GM23338 (cell line): ENCODE measurements at regions not wholly inside any gene's neighbourhood (a gene's known extent, or its start where the extent isn't known, plus 50 kb on each side); places are given as distances from the start of the nearest gene placed in this dataset.

ENCODE experiments used
- ATAC-seq: fragments of 200-7000 bp; cut with Tn5 transposase; 3 replicates; pipeline ENCODE4 v1.9.1; 2020
- DNase-seq: peaks from one replicate; pipeline ENCODE4 v3.0.0-alpha.2; 2015; ENCODE audit warnings: low spot score
- H2AFZ ChIP-seq: fragments of 200-600 bp; sonication (generic); 2 replicates; pipeline ENCODE4 v1.8.0; 2016; ENCODE audit warnings: antibody characterized with exemption, mild to moderate bottlenecking, moderate library complexity
- H3F3A ChIP-seq: fragments of 200-600 bp; sonication (generic); replicated peaks from 2 replicates; pipeline ENCODE4 v1.8.0; 2017; ENCODE audit warnings: antibody characterized with exemption, mixed run types, low read depth
- H3K27ac ChIP-seq: fragments of 200-600 bp; sonication (generic); 2 replicates; pipeline ENCODE4 v1.6.1; 2016; ENCODE audit warnings: low read depth
- H3K27me3 ChIP-seq: fragments of 200-600 bp; sonication (generic); 2 replicates; pipeline ENCODE4 v1.8.0; 2016; ENCODE audit warnings: mild to moderate bottlenecking, mixed run types, moderate library complexity; ENCODE audit not compliant: insufficient read depth
- H3K36me3 ChIP-seq: fragments of 200-600 bp; sonication (generic); 2 replicates; pipeline ENCODE4 v1.8.0; 2016; ENCODE audit warnings: mild to moderate bottlenecking; ENCODE audit not compliant: insufficient read depth
- H3K4me1 ChIP-seq: fragments of 200-600 bp; sonication (generic); 2 replicates; pipeline ENCODE4 v1.8.0; 2016; ENCODE audit warnings: mild to moderate bottlenecking, moderate library complexity; ENCODE audit not compliant: insufficient read depth
- H3K4me2 ChIP-seq: fragments of 200-600 bp; sonication (generic); 2 replicates; pipeline ENCODE4 v1.7.1; 2017; ENCODE audit warnings: mixed run types
- H3K4me3 ChIP-seq: fragments of 200-600 bp; sonication (generic); 2 replicates; pipeline ENCODE4 v1.6.1; 2016; ENCODE audit warnings: mixed run types
- H3K79me2 ChIP-seq: fragments of 200-600 bp; sonication (generic); replicated peaks from 2 replicates; pipeline ENCODE4 v1.8.0; 2017; ENCODE audit warnings: mild to moderate bottlenecking; ENCODE audit not compliant: insufficient read depth
- H3K9me2 ChIP-seq: fragments of 200-600 bp; sonication (generic); 2 replicates; pipeline ENCODE4 v1.8.0; 2017; ENCODE audit not compliant: insufficient read depth
- H4K20me1 ChIP-seq: fragments of 200-600 bp; sonication (generic); replicated peaks from 2 replicates; pipeline ENCODE4 v1.8.0; 2017; ENCODE audit warnings: mild to moderate bottlenecking; ENCODE audit not compliant: insufficient read depth
- H3K27ac Mint-ChIP-seq: 2 replicates; pipeline ENCODE4 v1.8.0; 2020; ENCODE audit warnings: inconsistent platforms, mild to moderate bottlenecking, moderate library complexity, mixed read lengths
- H3K27me3 Mint-ChIP-seq: 3 replicates; pipeline ENCODE4 v1.8.0; 2022; ENCODE audit warnings: low read depth, mild to moderate bottlenecking, moderate library complexity, mixed read lengths, inconsistent platforms; ENCODE audit not compliant: insufficient read depth, poor library complexity
- H3K36me3 Mint-ChIP-seq: 3 replicates; pipeline ENCODE4 v1.8.0; 2021; ENCODE audit warnings: low read depth, mild to moderate bottlenecking, inconsistent platforms, moderate library complexity, mixed read lengths
- H3K4me1 Mint-ChIP-seq: 3 replicates; pipeline ENCODE4 v1.8.0; 2020; ENCODE audit warnings: mild to moderate bottlenecking, inconsistent platforms, mixed read lengths
- H3K4me3 Mint-ChIP-seq: 3 replicates; pipeline ENCODE4 v1.8.0; 2021; ENCODE audit warnings: moderate library complexity, mild to moderate bottlenecking, inconsistent platforms, mixed read lengths
- H3K9me3 Mint-ChIP-seq: 3 replicates; pipeline ENCODE4 v1.8.0; 2020; ENCODE audit warnings: moderate library complexity, mild to moderate bottlenecking, inconsistent platforms, mixed read lengths
- CREB1 ChIP-seq: fragments of 250-450 bp; sonication (Bioruptor Pico); IDR thresholded peaks from 2 replicates; pipeline ENCODE4 v1.5.0; 2020; ENCODE audit warnings: low read depth, mild to moderate bottlenecking, moderate library complexity
- EZH2 ChIP-seq: fragments of 200-600 bp; sonication (generic); IDR thresholded peaks from one replicate; pipeline ENCODE4 v1.8.0; 2017; ENCODE audit warnings: antibody characterized with exemption, mild to moderate bottlenecking, low read depth; ENCODE audit not compliant: unreplicated experiment
- JUNB ChIP-seq: IDR thresholded peaks from one replicate; pipeline ENCODE4 v1.6.1; 2016; ENCODE audit warnings: antibody characterized with exemption; ENCODE audit not compliant: unreplicated experiment
- NANOG ChIP-seq: IDR thresholded peaks from 2 replicates; pipeline ENCODE4 v1.6.1; 2016; ENCODE audit warnings: antibody characterized with exemption, borderline replicate concordance
- POLR2AphosphoS5 ChIP-seq: IDR thresholded peaks from 2 replicates; pipeline ENCODE4 v1.6.1; 2016; ENCODE audit warnings: antibody characterized with exemption, low read depth
- STAT1 ChIP-seq: IDR thresholded peaks from one replicate; pipeline ENCODE4 v1.6.1; 2016; ENCODE audit warnings: antibody characterized with exemption; ENCODE audit not compliant: unreplicated experiment
- ZNF114 ChIP-seq: fragments of 250-450 bp; sonication (Bioruptor Pico); IDR thresholded peaks from 2 replicates; pipeline ENCODE4 v1.5.0; 2020; ENCODE audit warnings: mild to moderate bottlenecking, moderate library complexity
- ZNF331 ChIP-seq: fragments of 250-450 bp; sonication (Bioruptor Pico); IDR thresholded peaks from 2 replicates; pipeline ENCODE4 v1.5.0; 2020; ENCODE audit warnings: low read depth, mild to moderate bottlenecking, moderate library complexity
- TF ChIP-seq, protein P1 (sequence below): IDR thresholded peaks from 2 replicates; pipeline ENCODE4 v1.6.1; 2016; ENCODE audit warnings: antibody characterized with exemption
- TF ChIP-seq, protein P2 (sequence below), 2 experiments: fragments of 200-600 bp in 1 of 2; sonication (generic) in 1 of 2; conservative IDR thresholded peaks; 2 replicates each; pipeline versions ENCODE4 v1.5.1 to v1.6.1; 2016 to 2017; ENCODE audit warnings: antibody characterized with exemption in 2 of 2, low read depth in 2 of 2, mild to moderate bottlenecking in 2 of 2, moderate library complexity in 1 of 2

DNA sequence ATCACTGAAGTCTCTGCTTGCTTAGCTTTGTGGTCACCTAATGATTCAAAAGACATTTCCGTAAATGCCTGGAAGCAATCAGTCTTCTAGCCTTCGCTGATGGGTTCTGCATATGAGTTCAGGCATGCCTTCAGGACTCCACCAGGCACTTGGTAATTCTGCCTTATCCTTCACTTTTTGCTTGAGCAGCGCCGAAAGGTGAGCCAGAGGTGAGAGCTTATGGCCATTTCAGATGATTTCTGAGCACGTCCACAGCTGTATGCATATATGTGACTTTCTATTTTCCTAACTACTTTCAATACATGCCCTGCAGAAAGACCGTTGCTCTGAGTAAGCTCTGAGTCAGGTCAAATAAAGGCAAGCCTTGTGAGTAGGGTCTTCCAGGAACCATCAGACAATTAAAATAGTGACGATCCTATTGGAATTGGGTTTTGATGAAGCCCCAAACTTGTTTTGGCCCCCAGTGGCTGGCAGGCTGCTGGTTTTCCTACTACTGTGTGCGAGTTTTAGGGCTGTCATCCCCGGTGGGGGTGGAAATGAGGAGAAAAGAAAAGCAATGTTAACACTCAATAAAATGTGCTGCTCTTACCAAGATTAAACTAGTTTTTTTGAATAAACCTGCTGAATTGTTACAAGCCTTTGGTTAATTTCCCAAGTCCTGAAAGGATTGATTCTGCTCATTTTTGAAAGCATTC, 154.4 kb upstream of the AKR1E2 start (continued):
- no peak for TF ChIP-seq STAT1
- no peak for TF ChIP-seq NANOG
- TF ChIP-seq ZNF114 (CRISPR knock-in tag), result no peak
- TF ChIP-seq CREB1 (CRISPR knock-in tag), result no peak
- no peak for TF ChIP-seq ZNF331 (CRISPR knock-in tag)
- TF ChIP-seq, protein P1, sequence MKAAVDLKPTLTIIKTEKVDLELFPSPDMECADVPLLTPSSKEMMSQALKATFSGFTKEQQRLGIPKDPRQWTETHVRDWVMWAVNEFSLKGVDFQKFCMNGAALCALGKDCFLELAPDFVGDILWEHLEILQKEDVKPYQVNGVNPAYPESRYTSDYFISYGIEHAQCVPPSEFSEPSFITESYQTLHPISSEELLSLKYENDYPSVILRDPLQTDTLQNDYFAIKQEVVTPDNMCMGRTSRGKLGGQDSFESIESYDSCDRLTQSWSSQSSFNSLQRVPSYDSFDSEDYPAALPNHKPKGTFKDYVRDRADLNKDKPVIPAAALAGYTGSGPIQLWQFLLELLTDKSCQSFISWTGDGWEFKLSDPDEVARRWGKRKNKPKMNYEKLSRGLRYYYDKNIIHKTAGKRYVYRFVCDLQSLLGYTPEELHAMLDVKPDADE, result no peak
- TF ChIP-seq, protein P2, sequence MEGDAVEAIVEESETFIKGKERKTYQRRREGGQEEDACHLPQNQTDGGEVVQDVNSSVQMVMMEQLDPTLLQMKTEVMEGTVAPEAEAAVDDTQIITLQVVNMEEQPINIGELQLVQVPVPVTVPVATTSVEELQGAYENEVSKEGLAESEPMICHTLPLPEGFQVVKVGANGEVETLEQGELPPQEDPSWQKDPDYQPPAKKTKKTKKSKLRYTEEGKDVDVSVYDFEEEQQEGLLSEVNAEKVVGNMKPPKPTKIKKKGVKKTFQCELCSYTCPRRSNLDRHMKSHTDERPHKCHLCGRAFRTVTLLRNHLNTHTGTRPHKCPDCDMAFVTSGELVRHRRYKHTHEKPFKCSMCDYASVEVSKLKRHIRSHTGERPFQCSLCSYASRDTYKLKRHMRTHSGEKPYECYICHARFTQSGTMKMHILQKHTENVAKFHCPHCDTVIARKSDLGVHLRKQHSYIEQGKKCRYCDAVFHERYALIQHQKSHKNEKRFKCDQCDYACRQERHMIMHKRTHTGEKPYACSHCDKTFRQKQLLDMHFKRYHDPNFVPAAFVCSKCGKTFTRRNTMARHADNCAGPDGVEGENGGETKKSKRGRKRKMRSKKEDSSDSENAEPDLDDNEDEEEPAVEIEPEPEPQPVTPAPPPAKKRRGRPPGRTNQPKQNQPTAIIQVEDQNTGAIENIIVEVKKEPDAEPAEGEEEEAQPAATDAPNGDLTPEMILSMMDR (conservative IDR thresholded peaks at IDR 0.05; ENCODE audit: low read depth in 2 of 2), result no peak
- no peak for TF ChIP-seq POLR2AphosphoS5
- TF ChIP-seq JUNB, result no peak

DNA sequence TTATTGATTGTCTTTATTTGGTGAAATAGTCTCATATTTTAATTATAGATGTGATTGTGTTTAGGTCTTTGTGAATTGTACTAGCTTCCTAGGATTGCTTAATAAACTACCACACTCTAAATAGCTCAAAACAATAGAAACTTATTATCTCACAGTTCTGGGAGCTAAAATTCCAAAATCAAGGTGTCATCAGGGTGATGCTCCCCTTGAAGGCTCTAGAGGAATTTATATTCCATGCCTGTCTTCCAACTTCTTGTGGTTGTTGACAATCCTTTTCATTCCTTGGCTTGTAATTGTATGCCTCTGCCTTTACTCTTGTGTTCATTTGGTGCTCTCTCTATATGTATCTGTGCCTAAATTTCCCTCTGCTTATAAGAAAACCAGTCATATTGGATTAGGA, 155.3 kb upstream of the AKR1E2 start:
- no peak overlapping the region for H2AFZ ChIP-seq
- no peak for ATAC-seq

More for the DNA sequence above, 155.3 kb upstream of the AKR1E2 start:
- Mint-ChIP-seq H3K9me3 (no peaks in the 10 kb centered on the region; the same call in 2 of the 3 replicates), H3K4me1 (no peaks in the 10 kb centered on the region), H3K27me3 (no peaks in the 10 kb centered on the region), H3K36me3 (no peaks in the 10 kb centered on the region), H3K4me3 (no peak overlapping the region), H3K27ac (no peak overlapping the region)
- Histone ChIP-seq H3K27me3 (no peaks in the 10 kb centered on the region), H3K4me2 (no peak overlapping the region), H4K20me1 (no peaks in the 10 kb centered on the region), H3K4me1 (no peaks in the 10 kb centered on the region), H3K79me2 (no peaks in the 10 kb centered on the region), H3K27ac (no peak overlapping the region), H3K4me3 (no peak overlapping the region), H3K9me2 (no peaks in the 10 kb centered on the region), H3F3A (no peaks in the 10 kb centered on the region), H3K36me3 (no peaks in the 10 kb centered on the region)
- DNase-seq, result no peak
- TF ChIP-seq CREB1 (CRISPR knock-in tag) (no peak), EZH2 (no peak)
- TF ChIP-seq, protein P1, result no peak
- TF ChIP-seq, protein P2 (conservative IDR thresholded peaks at IDR 0.05; ENCODE audit: low read depth in 2 of 2), result no peak
